Stomach (tissue), 4 donors: ENCODE measurements at regions not wholly inside any gene's neighbourhood (a gene's known extent, or its start where the extent isn't known, plus 50 kb on each side); places are given as distances from the start of the nearest gene placed in this dataset.

Experiments
- POLR2AphosphoS5 ChIP-seq, 3 donors: sonication (generic); formaldehyde crosslinking; IDR thresholded peaks; one replicate each; pipeline ENCODE4 v1.6.1; 2016; ENCODE audit warnings: antibody characterized with exemption in 3 of 3
- TF ChIP-seq, protein P1 (sequence below), 7 experiments: fragments of 450-650 bp in 4 of 7; fragments of 200-600 bp in 3 of 7; sonication (generic) in 3 of 7; IDR thresholded peaks; one replicate each; pipeline ENCODE4 v1.5.1; 2016 to 2019; ENCODE audit warnings: antibody characterized with exemption in 7 of 7, control low read depth in 2 of 7, mild to moderate bottlenecking in 1 of 7

DNA sequence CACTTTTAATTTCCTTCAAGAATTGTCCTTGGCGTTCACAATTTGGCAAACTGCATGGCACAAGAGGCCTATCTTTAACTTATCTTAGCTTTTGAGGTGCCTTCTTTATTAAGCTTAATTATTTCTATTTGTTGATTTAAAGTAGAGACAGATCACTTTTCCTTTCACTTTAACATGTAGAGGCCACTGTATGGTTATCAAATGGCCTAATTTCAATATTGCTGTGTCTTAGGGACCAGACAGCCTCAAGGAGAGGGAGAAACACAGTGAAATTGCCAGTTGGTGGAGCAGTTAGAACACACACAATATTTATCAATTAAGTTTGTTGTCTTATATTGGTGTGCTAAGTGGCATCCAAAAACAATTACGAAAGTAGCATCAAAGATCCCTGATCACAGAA is 1013.9 kb downstream of the KCNT2 start:
- TF ChIP-seq, protein P1, sequence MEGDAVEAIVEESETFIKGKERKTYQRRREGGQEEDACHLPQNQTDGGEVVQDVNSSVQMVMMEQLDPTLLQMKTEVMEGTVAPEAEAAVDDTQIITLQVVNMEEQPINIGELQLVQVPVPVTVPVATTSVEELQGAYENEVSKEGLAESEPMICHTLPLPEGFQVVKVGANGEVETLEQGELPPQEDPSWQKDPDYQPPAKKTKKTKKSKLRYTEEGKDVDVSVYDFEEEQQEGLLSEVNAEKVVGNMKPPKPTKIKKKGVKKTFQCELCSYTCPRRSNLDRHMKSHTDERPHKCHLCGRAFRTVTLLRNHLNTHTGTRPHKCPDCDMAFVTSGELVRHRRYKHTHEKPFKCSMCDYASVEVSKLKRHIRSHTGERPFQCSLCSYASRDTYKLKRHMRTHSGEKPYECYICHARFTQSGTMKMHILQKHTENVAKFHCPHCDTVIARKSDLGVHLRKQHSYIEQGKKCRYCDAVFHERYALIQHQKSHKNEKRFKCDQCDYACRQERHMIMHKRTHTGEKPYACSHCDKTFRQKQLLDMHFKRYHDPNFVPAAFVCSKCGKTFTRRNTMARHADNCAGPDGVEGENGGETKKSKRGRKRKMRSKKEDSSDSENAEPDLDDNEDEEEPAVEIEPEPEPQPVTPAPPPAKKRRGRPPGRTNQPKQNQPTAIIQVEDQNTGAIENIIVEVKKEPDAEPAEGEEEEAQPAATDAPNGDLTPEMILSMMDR (IDR thresholded peaks at IDR 0.05) = no peak
- no peak for TF ChIP-seq POLR2AphosphoS5 (IDR thresholded peaks at IDR 0.05)
